Fibroblast of skin of back (primary cell): ENCODE measurements at regions not wholly inside any gene's neighbourhood (a gene's known extent, or its start where the extent isn't known, plus 50 kb on each side); places are given as distances from the start of the nearest gene placed in this dataset.

Experiments used
- DNase-seq: peaks from one replicate; pipeline ENCODE4 v3.0.0-alpha.2; 2013

DNA sequence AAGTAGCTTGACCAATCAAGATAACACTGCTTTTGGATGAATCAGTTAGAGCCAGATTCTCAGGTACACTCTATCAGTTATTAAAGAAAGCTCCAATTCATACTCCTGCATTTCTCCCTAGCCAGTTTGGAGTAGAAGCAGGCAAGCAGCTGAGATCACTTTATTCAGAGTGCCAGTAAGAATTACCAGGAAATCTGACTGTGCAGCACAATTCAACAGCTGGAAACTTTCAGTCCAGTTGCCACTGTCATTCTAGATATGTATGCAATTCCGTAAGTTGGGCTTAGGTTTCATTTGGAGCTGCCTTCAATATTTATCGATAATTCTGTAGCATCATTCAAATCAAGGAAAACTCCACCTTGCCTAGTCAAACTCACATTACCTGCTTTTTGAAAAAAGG lies 2625.6 kb upstream of the PCDH20 start:
- no peak for DNase-seq

DNA sequence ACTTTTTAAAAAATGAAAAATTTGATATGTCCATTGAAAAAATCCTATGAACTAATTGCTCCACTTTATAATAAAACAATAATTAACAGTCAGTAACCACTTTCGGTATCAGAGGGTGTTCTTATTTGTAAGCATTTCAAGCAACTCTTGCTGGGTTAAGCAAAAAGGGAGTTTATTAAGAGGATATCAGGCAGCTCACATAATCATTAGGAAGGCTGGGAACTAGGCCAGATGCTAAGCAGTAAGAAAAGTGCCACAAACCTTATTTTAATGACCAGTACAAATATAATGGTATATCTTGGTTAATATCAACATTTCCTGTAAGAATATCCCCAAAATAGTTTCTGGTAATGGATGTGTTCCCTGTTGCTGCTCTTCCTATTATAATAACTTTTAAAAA lies 2618.3 kb upstream of the PCDH20 start:
- no peak for DNase-seq

GRCh38 chr13:64029343-64030093 lies 2613.9 kb upstream of the PCDH20 start:
- no peak for DNase-seq

- no peak for DNase-seq
These were observed 2612.9 kb upstream of the PCDH20 start for GRCh38 chr13:64028551-64028950.

DNA sequence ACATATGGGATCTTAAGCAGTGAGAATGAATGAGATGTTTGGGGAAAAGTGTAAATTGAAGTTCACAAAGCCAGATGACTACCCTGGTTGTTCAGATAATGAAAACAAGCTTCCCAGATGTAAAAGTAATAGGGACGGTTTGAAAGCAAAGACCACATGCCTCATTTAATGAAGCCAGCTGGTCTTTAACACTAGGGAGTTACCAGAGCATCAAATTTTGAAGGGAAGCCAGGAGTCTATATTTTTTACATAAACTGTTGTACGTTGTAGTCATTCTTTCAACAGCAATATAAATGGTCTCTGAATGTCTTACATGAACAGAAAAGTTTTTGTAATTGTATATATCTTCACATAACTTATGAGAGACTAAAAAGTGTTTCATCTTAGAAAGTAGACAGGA lies 2604.5 kb upstream of the PCDH20 start:
- no peak for DNase-seq

DNA sequence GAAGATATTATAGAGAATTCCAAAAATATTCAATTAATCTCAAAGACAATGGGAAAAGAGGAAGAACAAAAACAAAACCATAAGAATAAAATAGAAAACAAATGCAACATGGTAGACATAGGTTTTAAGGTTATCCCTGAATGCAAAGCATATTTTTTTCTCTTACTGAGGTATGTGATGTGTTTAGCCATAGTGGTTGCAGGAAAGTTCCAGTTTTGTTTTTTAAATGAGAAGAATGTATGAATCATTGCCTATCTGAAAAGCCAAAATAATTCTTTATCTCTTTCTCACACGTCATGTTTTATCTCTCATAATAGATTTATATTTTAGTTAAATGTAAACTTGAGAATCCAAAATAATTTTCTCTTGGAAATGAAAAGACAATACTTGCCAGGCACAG lies 2591.7 kb upstream of the PCDH20 start:
- DNase-seq, result peak; percentile 51

DNA sequence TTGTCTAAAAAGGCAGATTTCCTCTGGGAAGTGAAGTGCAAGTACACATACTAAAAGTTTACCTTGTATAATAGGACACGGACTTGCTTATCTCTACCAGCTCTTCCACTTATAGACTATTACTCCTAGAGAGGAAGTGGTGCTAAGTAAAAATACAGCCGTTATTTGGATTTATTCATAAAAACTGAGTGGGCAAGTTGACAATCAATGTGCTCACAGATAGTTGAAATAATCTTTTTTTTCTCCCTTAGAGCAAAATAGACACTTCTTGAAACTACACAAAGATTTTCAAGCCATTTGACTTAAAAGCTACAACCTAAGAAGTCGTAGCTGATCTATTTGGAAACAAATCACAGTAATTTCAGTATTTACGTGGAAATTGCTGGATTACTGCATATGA lies 2584.7 kb upstream of the PCDH20 start:
- DNase-seq, result no peak

DNA sequence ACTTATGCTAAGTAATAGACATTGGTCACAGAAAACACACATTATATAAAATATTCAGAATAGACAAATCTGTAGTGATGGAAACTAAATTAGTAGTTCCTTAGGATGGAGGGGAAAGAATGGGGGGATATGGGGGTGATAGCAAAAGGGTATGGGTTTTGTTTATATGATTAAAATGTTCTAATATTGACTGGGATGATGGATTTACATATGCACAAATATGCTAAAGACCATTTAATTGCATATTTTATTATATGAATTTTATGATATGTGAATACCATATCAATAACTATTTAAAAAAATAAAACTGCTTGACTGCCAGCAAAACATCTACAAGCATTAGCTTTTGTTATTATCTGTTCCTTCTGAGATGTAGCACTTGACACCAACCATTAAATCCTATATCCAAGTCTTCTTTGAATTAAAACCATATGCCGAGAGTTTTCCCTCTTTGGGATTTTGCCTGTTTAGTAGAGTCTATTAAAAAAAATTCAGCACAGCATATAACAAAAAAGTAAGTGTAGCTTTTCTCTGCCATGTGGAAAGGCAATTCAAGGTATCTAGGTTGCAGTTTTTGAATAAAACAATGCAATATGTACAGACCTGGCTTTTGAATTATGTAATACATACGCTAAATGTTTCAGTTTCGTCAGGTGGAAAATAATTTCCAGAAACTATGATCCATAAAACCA lies 2584.1 kb upstream of the PCDH20 start:
- no peak for DNase-seq

- peak; percentile 67 for DNase-seq
These were observed 2567.7 kb upstream of the PCDH20 start for GRCh38 chr13:63983366-63983765.

DNA sequence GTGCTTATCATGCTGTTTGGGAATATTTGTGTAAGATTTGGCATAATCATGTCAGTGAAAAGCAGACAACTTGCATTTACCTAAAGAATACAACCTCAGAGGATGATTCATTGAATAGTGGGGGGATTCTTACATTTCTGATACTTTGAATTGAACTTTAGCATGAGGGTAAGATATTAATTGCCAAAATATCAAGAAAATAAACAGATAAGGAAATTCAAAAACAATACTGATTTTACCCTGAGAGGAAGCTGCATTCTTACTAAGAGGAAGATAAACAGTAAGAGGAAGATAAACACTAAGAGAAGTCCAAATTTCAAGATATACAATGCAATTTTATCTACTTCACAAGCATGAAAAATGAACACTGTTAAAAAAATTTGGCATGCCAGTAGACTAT lies 2564.3 kb upstream of the PCDH20 start:
- no peak for DNase-seq

GRCh38 chr13:63972328-63972727 lies 2556.7 kb upstream of the PCDH20 start:
- peak; percentile 12 for DNase-seq

- no peak for DNase-seq
These were observed 2539.0 kb upstream of the PCDH20 start for GRCh38 chr13:63954683-63955082.

- DNase-seq, result no peak
These were observed 2532.4 kb upstream of the PCDH20 start for GRCh38 chr13:63948045-63948444.

GRCh38 chr13:63944911-63945310 lies 2529.3 kb upstream of the PCDH20 start:
- no peak for DNase-seq

DNA sequence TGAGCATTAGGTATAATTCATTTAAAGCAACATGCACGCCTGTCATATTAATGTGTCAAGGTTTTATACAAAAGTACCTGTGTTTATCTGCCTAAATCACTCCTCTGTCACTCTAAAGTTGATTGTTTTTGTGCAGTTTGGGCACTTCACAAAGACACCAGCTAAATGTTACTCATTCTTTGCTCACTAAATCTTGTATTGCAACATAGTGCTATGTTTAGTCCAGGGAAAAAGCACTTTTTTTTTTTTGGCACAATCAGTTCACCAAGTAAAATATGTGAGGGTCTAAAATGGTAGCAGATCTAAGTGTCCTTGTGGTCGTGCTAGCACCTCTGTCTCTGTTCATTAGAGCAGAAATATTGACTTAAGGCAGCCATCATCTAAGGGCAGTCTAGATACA lies 2526.7 kb upstream of the PCDH20 start:
- DNase-seq, result no peak

DNA sequence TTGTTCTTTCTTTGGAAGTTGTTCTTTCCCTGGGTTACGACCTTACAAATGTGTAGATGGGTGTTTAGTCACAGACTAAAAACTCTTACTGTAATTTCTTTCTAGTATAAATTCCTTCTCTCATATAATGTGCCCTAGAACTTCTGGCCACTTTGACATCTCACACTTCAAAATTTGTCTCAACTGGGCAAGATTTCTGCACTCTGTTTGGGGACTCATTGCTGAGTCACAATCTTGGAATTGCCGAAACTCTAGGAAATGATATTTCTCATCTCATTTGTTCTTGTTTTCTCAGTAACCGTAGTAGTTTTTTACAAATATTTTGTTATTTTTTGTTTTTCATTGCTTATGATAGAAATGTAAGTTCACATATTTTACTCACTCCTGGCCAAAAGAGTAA lies 2523.2 kb upstream of the PCDH20 start:
- DNase-seq, result peak; percentile 53

DNA sequence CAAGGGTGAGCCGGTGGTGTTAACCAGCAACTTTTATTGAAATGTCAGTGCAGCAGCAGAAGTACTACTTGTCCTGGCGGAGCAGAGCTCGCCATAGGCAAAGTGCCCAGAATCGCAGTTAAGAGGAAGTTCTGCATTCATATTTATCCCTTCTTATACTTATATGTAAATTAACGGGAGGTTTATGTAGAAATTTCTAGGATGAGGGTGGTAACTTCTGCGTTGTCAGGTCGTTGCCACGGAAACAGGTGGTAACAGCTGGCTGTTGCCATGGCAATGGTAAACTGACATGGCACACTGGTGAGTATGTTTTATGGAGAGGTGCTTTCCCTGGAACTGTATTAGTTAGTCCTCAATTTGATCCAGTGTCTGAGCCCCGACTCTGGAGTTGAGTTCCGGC lies 2494.9 kb upstream of the PCDH20 start:
- no peak for DNase-seq

DNA sequence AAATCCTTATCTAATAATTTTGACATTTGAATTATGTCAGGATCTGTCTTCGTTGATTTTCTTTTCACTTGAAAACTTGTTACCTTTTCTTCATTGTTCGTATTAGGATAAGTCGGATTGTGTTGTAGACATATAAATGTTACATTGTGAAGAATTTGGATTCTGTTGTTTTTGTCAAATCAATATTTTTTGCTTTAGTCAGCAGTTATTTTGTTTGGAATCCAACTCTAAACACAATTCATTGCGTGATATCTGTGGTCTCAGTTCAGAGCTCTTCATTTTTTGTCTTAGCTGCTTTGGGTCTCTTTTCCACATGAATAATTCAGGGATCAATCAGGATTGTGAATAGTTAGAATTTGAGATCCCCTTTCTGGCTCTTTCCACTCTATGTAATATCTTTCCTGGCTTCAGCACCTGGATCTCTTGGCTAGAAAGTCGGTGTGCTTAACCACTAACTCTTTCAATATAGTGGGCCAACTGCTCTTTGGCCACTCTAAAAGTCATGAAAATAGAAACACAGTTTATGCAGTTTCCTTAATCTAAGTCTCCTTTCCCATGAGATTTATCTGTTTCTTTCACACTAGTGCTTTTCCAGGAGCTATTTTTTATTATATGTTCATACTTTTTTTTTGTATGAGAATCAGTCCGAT lies 2494.2 kb upstream of the PCDH20 start:
- DNase-seq, result no peak

DNA sequence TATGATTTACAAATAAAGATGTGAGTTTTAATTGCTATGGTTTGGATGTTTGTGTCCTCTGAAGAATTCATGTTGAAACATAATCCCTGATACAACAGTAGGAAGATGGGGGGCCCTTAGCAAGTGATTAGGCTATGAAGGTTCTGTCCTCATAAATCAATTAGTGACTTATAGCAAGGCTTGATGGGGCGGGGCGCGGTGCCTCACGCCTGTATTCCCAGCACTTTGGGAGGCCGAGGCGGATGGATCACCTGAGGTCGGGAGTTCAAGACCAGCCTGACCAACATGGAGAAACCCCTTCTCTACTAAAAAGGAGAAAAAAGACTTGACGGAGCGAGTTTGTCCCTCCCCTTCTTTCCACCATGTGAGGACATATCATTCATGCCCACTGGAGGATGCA lies 2486.5 kb upstream of the PCDH20 start:
- no peak for DNase-seq

- DNase-seq, result no peak
These were observed 2486.0 kb upstream of the PCDH20 start for GRCh38 chr13:63901630-63902029.

DNA sequence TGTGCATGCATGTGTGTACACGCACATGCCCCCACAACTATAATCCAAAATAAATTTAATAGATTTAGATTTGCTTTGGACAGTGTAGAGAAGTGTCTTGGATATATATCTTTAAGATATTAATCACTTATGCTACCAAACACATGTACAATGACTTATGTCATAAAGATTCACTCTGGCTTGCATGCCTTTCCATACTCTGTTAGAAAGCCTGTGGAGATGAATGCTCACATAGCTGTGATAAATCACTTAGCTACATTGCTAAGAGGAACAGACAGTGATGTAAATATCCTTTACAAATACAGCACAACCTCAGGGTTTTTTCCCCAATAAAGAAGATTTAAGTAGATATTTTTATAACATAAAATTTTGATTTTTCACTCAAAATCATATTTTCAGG lies 2484.8 kb upstream of the PCDH20 start:
- no peak for DNase-seq

DNA sequence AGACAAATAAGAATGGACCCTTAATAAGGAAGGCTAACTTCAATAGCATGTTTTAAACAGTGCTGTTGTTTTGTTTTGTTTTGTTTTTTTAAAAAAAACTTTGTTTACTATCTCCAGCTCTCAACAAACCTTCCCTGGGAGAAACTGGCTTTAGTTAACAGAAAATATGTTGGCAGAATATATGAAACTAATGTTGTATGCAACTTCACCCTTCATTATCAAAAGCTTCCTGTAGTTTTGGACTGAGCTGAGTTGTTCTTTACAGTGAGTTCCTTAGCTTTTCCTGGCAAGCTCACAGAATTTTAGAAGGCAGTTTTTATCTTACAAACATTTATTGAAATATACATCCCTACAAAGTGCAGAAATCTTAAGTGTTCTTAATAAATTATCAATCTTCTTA lies 2480.7 kb upstream of the PCDH20 start:
- no peak for DNase-seq

GRCh38 chr13:63882052-63882451 lies 2466.4 kb upstream of the PCDH20 start:
- no peak for DNase-seq

- no peak for DNase-seq
These were observed 2465.1 kb upstream of the PCDH20 start for GRCh38 chr13:63880705-63881104.
